DMS 273 treated with DMSO at 0.1 percent for 48 hours (cell line): ENCODE measurements at regions not wholly inside any gene's neighbourhood (a gene's known extent, or its start where the extent isn't known, plus 50 kb on each side); places are given as distances from the start of the nearest gene placed in this dataset.
"Not testable (repeated sequence)": the region's sequence is repeated elsewhere in the genome, so short reads cannot be mapped to it uniquely, and the experiment has no call there.

Source experiments
- DNase-seq: peaks from one replicate; lab custom pipeline; 2025; lab: John Stamatoyannopoulos, UW

DNA sequence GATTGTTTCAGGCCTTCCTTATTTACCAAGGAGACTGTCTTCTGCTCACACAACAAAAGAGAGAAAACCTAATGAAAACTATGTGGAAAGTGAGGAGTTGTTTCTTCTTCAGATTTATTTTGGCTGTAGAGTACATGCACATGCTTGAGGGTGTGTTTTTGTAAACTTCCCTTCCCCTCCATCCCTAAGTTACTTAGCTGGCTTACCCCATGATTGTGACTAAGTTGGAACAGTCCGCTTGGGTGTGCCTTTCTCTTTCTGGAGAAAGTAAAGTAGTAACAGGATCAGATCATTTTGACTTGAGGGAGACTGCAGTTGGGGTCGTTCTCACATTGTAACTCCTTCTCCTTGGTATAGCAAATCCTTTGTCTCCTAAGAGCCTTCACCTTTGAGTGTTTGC is 155.9 kb downstream of the RTL9 start:
- no peak for DNase-seq

DNA sequence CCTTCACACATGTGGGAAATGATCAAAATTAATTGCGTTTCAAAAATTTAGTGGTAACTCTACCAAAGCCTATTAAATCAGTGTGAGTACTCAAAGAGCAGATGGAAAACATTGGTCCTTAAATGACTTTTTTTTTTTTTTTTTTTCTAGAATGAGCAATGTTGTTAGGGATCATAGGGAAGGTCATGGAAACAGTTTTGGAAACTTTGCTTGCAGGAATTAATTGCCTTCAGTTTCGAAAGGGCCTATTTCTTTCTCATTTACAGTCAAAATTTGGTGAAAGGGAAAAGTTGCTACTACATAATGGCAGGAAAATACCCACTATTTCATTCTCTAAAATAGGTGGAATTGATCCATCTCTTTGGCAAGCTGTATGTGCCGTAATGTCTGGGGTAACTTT is 160.9 kb downstream of the RTL9 start:
- DNase-seq, result no peak

DNA sequence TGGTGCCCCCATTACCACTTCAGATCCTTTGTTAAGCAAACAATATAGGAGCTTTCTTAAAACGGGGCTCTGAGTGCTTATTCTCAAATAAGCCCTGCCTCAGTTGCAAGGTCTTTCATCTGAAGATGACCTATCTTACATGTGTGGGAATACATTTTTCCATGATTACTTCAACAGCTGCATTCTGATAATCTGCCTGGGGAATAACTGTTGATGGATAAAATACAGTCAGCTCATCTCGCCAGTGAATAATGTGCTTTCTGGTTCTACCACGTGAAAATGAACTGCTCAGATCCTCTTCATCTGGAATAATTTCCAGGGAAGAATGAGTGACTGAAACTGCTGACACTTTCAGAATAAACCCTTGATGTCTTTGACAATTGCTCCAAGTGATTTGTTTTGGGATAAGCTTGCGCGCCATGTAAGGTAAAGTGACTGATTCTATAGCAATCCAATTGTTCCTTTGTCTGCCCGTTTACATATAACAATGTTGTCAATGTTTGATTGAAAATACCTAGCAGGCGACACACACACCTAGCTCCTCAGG is 161.3 kb downstream of the RTL9 start:
- no peak for DNase-seq

DNA sequence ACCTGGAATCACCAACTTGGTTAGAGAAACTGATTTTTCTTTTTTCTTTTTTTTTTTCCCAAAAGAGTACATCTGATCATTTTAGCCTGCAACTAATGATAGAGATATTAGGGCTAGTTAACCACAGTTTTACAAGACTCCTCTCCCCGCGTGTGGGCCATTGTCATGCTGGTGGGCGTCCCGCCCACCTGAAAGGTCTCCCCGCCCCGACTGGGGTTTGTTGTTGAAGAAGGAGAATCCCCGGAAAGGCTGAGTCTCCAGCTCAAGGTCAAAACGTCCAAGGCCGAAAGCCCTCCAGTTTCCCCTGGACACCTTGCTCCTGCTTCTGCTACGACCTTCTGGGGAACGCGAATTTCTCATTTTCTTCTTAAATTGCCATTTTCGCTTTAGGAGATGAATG is 162.0 kb downstream of the RTL9 start:
- not testable (repeated sequence) for DNase-seq

DNA sequence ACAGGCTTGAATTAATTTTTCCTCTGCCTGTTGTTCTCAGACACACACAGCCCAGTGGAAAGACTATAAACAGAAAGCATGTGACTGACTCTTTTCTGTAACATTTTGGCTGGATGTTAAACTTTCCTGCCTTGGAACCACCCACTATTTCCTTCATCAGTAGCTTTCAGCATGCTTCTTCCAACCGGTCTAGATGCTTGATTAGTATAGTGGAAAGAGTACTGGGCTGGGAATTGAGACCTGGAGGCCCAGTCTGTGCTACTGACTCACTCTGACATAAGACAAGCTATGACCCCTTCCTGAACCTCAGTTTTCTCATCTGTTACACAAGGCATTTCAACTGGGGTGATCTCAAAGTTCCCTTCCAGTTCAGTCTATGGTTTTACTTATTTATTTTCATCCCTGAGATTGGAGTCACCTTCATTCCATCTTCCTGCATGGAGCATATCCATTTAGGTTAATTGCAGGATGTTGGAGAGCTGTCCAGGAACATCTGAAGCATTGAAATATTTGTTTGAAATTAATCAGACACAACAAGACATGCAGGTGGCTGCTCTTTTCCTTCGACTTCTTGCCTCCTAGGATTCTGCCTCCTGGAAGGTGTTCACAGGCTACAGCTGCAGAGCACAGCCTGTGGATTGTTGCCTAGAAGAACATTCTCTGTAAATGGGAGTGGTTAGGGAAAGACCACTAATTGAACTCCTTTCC is 173.4 kb downstream of the RTL9 start:
- DNase-seq, result no peak

DNA sequence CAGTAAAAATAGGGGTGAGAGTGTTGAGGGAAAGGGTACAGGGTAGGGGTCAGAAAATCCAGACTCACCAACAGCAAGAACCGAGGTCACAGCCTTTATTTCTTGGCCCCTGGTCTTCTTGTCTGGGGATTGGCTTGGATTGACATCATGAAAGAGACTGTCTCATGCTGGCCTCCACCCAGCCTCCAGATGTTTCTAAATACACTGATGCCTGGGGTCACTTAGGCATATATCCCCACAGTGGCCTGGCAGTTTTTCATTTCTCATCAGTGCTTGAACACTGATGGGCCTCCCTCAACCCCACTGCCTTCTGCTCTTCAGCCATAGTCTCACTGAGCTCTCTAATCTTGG is 173.9 kb downstream of the RTL9 start:
- no peak for DNase-seq

DNA sequence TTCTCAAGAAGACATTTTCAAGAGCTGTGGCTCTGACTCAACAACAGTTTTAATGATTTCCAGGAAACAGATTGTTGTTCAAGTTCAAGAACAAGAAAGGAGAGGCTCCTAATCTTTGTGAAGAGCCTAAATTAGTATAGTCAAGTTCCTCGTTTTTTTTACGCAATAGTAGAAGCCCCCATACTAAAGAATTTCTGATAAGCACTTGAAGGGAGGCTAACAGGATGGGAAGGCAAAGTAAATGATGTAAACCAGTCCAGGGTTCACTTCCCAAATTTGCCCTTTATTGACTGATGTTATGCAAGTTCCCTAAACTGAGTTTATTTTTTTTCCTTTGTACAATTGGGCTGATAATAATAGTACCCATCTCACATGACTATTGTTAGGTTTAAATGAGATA is 178.2 kb downstream of the RTL9 start:
- DNase-seq, result no peak

DNA sequence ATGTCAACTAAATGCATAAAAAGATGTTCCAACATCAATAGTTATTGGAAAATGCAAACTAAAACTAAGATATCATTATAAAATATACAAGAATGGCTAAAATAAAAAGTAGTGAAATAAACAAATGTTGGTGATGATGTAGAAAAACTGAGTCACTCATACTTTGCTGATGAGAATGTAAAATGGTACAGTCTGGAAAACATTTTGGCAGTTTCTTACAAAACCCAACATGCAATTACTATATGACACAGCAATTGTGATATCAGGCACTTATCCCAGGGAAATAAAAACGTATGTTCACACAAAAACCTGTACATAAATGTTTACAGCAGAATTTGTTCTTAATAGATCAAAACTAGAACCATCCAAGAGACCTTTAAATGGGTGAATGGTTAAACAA is 182.6 kb downstream of the RTL9 start:
- DNase-seq, result no peak

DNA sequence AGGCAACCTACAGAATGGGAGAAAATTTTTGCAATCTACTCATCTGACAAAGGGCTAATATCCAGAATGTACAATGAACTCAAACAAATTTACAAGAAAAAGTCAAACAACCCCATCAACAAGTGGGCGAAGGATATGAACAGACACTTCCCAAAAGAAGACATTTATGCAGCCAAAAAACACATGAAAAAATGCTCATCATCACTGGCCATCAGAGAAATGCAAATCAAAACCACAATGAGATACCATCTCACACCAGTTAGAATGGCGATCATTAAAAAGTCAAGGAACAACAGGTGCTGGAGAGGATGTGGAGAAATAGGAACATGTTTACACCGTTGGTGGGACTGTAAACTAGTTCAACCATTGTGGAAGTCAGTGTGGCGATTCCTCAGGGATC is 192.2 kb downstream of the RTL9 start:
- DNase-seq, result not testable (repeated sequence)

DNA sequence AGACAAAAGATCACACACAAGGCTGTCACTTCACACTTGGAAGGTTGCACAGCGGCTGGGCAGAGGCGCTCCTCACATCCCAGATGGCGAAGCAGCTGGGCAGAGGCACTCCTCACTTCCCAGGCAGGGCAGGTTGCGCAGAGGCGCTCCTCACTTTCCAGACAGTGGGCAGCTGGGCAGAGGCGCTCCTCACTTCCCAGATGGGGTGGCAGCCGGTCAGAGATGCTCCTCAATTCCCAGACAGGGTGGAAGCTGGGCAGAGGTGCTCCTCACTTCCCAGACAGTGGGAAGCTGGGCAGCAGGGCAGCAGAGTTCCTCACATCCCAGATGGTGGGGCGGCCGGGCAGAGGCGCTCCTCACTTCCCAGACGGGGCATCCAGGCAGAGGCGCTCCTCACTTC is 199.2 kb downstream of the RTL9 start:
- no peak for DNase-seq

DNA sequence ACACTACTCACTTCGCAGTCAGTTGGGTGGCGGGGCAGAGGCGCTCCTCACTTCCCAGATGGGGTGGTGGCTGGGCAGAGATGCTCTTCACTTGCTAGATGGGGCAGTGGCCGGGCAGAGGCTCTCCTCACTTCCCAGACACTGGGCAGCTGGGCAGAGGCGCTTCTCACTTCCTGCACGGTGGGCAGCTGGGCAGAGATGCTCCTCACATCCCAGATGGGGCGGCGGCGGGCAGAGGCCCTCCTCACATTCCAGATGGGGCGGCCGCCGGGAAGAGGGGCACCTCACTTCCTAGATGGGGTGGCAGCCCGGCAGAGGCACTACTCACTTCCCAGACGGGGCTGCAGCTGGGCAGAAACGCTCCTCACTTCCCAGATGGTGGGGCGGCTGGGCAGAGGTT is 199.8 kb downstream of the RTL9 start:
- no peak for DNase-seq

DNA sequence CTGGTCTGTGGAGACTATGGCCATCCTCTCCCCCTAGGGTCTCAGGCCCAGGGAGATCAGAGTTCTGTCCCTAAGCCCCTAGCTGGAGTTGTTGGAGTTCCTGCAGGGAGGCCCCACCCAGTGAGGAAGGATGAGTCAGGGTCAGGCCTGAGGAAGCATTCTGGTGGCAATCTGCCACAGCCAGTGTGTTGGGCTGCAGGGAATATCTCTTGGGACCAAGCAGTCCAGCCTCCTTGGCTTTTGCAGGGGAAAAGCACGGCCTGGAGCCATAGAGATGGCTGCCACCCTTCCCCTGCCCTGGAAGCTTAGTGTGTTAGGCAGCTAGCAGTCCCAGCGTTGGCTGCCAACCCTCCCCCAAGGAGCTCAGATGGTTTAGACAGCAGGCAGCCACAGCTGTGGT is 202.4 kb downstream of the RTL9 start:
- no peak for DNase-seq

DNA sequence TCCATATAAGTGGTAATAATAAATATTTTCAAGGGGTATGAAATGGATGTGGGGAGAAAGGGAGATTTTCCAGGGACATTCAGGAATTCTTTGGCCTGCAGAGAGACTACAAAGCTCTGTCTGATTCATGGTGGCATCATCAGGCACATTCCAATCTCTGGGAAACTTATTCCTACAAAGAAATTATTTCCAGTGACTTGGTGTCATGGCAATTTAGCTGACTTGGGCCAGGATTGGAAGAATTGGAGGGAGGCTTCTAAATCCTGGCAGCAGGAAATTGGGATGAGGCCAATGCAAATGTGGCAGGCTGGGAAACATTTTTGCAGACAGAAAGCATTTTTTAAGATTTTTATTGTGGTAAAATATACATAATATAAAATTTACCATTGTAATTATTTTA is 204.6 kb downstream of the RTL9 start:
- no peak for DNase-seq

DNA sequence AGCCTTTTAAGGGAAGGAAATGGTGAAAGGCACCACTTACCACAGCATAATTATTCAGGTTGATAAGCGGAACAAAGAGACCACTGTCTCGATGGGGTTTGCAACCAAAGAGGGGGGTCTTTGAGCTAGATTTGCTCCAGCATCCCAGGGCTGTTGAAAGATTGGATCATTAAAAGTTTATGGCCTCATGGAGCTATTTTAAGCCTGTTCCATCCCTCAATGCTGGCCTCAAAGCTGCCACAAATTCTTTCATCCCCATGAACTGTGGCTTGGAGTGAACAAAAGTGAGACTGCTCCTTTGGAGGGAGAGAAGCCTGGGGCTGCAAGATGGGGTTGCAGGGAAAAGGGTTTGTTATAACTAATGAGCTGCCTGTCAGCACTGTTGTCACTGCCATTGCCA is 209.8 kb downstream of the RTL9 start:
- no peak for DNase-seq

DNA sequence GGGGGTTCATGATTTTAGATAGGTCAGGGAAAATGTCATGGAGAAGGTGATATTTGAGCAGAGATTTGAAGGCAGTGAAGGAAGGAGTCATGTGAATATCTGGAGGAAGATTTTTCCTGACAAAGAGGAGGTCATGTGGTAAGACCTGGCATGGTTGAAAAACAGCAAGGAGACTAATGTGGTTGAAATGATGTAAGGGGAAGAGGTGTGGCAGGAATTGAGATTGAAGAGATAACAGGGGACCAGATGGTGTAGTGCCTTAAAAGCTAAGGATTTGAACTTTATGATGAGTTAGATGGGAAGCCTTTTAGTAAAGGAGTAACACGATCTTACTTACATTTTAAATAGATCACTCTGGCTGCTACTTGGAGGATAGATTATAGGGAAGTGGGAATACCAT is 210.9 kb downstream of the RTL9 start:
- DNase-seq, result peak; percentile 58

DNA sequence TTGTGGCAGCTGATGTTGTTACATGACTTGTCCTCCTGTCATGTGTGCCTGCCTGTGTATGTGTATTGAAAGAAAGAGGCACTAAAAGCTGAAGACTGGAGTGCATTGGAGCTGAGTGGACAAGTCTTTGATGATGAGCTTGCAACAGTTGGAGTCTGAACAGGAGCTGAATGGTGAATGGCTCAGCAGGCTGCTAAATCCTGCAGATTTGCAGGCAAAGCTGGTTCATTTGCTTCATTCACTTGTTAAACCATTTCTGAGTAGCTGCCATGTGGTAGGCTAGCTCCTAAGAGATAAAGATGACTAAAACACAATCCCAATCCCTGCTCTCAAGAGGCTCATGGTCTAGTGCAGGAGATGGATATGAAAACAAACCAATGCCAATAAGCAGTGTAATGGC is 217.3 kb downstream of the CHRDL1 start:
- DNase-seq, result no peak

DNA sequence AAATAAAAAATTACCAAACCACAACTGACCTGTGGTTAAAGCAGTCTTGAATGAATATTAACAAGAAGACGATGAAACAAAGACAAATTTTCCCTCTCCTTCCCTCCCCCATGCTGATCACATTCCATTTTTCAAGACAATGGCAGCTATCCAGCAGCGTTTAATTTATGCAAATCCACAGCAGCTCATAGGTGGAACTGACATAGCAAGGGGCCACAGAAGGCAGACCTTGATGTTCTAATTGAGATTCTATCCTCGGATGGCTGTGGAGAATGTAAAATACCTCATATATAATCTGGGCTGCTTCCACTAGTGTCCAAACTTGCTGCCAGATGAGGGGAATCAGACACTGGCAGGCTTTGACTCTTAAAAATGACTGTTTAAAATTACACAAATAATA is 211.5 kb downstream of the CHRDL1 start:
- DNase-seq, result no peak

DNA sequence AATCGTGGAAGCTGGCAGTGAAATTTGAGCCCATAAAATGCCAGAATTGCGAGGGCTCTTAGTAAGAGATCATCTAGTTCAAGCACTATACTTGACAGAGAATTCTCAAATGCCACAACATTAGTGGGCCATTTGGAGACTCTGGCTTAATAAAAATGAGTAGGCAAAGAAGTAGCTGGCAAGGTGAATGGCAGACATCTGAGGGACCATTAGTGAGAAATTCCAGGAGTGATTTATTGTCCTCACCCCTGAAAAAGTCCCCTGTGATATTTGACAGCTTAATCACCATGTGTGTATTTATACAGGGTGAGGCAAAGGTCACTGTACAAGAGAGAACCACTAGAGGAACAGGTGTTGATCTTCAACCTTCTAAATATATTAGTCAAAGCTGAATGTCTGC is 207.5 kb downstream of the CHRDL1 start:
- no peak for DNase-seq

DNA sequence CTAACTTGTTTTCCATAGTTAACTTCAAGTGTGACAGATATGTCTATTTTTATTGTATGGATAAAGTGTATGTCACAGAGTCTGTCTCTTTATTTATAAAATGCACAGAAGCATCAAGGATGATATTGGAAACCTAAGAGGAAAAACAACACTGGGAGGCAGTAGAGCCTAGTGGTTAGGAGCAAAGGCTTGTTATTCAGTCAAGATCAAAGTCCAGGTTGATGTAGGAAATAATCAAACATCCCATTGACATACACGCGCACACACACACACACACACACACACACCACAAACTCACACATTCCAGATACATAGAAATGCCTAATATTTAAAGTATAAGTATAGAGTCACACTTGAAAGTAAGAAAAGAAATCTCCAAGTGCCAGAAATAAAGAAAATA is 206.8 kb downstream of the CHRDL1 start:
- DNase-seq, result no peak

DNA sequence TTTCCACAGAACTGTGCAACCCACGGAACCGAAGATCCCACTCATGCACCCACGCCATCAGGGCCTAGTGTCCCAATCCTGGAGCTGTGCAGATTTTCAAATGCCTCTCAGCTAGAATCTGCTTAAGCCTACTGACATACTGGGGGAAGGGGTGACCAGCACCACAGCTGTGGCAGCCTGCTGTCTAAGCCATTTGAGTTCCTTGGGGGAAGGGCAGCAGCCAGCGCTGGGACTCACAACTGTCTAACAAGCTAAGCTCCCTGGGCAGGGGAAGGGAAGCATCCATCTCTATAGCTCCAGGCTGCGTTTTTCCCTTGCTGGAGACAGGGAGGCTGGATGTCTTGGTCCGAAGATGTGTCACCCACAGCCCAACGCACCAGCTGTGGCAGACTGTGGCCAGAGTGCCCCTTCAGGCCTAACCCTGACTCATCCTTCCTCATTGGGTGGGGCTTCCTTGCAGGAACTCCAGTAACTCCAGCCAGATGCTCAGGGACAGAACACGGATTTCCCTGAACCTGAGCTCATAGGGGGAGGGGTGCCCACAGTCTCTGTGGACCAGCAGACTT is 194.8 kb downstream of the CHRDL1 start:
- DNase-seq, result no peak

DNA sequence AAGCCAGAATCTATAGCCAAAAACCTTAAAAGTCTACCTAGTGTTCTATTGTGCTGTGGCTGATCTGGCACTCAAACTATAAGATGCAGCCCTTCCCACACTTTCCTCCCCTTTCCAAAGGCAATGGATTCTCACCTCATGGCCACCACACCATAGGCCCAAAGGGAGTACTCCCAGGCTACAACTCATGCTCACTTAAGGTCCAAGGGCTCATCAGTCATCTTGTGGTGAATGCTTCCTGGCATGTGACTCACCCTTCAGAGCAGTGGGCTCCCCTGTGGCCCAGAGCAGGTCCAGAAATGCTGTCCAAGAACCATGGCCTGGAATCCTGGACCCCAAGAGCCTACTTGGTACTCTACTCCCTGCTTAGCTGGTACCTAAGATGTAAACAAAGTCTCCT is 181.0 kb downstream of the CHRDL1 start:
- DNase-seq, result no peak
